ENCODE measurements at regions not wholly inside any gene's neighbourhood (a gene's known extent, or its start where the extent isn't known, plus 50 kb on each side); places are given as distances from the start of the nearest gene placed in this dataset.

DNA sequence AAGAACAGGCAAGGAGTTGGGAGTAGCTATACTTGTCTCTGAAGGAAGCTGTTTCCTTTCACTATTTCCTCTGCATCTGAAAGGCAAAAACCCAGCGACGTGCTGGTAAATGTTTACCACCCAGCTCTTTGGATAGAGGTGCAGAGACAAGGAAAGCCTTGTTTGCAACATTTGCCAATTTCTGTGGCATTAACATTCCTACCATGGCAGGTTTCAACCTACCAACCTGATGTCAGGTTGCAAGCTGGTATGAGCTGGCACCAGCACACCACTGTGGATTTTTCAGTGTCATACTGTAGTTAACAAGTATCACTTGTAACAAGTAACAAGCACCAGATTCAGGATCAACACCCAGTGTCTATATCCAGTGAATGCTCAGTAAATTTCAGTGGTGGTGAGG, 294.8 kb upstream of the TMPO start:
- no peak for TF ChIP-seq EZH2 (IDR thresholded peaks at IDR 0.05; ENCODE audit: borderline replicate concordance, insufficient read depth, low read depth, low read length, poor library complexity, severe bottlenecking)
- no peak for TF ChIP-seq CTCF (IDR thresholded peaks at IDR 0.05)
- Histone ChIP-seq H2AFZ (ENCODE audit: insufficient read depth, low read depth, low read length, poor library complexity, severe bottlenecking) (no peak overlapping the region), H3K36me3 (replicated peaks in 1 of 2; ENCODE audit: control extremely low read depth in 1 of 2, control insufficient read depth in 1 of 2, extremely low read depth in 1 of 2, insufficient read depth in 2 of 2, low read length in 1 of 2) (no peaks in the 10 kb centered on the region), H3K27me3 (replicated peaks in 1 of 4; ENCODE audit: control extremely low read depth in 1 of 4, control insufficient read depth in 3 of 4, insufficient read depth in 4 of 4, low read length in 3 of 4) (no peaks in the 10 kb centered on the region), H3K9me3 (ENCODE audit: control extremely low read depth in 1 of 3, control insufficient read depth in 2 of 3, insufficient read depth in 1 of 3, low read length in 2 of 3) (no peaks in the 10 kb centered on the region), H3K9ac (ENCODE audit: low read length) (no peak overlapping the region), H3K4me3 (ENCODE audit: control extremely low read depth in 1 of 5, extremely low read depth in 1 of 5, insufficient read depth in 1 of 5, low read depth in 2 of 5, low read length in 4 of 5) (no peak overlapping the region), H3K4me1 (ENCODE audit: control insufficient read depth in 2 of 2, insufficient read depth in 2 of 2, low read length in 2 of 2) (no peaks in the 10 kb centered on the region), H3K79me2 (ENCODE audit: control insufficient read depth, insufficient read depth, low read length) (no peaks in the 10 kb centered on the region), H3K4me2 (replicated peaks; ENCODE audit: low read depth, low read length, poor library complexity, severe bottlenecking) (no peak overlapping the region), H4K20me1 (ENCODE audit: control insufficient read depth, insufficient read depth, low read length, poor library complexity, severe bottlenecking) (no peaks in the 10 kb centered on the region), H3K27ac (ENCODE audit: low read length in 2 of 2) (no peak overlapping the region)
- WGBS (ENCODE audit: insufficient coverage) = 0% methylated on average over 2 of the region's 2 CpGs
- CTCF ChIA-PET = no interaction called here
- intact Hi-C loops (cut with micrococcal nuclease) = no loop called here
- Mint-ChIP-seq H3K27ac (no peak overlapping the region), H3K4me3 (no peak overlapping the region), H3K27me3 (peaks cover 26% of the 10 kb centered on the region), H3K9me3 (ENCODE audit: insufficient read depth) (no peaks in the 10 kb centered on the region), H3K4me1 (no peaks in the 10 kb centered on the region)
- ATAC-seq (ENCODE audit: low read depth) = no peak
- DNase-seq = no peak
- POLR2A ChIA-PET = no interaction called here

DNA sequence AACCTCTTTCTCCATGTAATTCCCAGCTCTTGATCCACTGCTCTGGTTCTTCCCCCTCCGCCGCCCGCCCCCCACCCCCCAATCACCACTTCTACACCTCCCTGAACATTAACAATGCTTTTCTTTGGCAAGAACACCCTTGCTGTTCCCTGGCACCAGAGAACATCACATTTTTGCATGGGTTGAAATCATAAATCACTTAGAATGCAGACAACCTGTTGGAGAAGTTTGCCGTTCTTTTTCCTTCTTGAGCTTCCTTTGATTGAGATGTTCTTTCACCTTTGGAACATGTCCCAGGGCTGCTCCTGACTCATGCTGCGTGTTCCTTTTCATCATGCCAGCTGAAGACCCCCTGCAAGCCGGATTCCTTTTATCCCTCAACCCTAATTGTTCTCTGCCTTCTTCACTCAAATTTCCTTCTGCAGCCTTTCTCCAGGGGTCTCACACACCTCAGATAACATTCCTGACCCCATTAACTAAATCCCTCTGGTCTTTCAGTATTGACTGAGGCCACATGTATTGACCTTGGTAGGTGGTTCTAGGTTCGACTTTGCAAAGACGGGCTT, 294.1 kb upstream of the TMPO start:
- Histone ChIP-seq H3K4me3 (ENCODE audit: control extremely low read depth in 1 of 5, extremely low read depth in 1 of 5, insufficient read depth in 1 of 5, low read depth in 2 of 5, low read length in 4 of 5) (no peak overlapping the region), H3K4me2 (replicated peaks; ENCODE audit: low read depth, low read length, poor library complexity, severe bottlenecking) (no peak overlapping the region), H3K9me3 (ENCODE audit: control extremely low read depth in 1 of 3, control insufficient read depth in 2 of 3, insufficient read depth in 1 of 3, low read length in 2 of 3) (no peaks in the 10 kb centered on the region), H2AFZ (ENCODE audit: insufficient read depth, low read depth, low read length, poor library complexity, severe bottlenecking) (no peak overlapping the region), H3K36me3 (replicated peaks in 1 of 2; ENCODE audit: control extremely low read depth in 1 of 2, control insufficient read depth in 1 of 2, extremely low read depth in 1 of 2, insufficient read depth in 2 of 2, low read length in 1 of 2) (no peaks in the 10 kb centered on the region), H3K27me3 (replicated peaks in 1 of 4; ENCODE audit: control extremely low read depth in 1 of 4, control insufficient read depth in 3 of 4, insufficient read depth in 4 of 4, low read length in 3 of 4) (no peaks in the 10 kb centered on the region), H3K79me2 (ENCODE audit: control insufficient read depth, insufficient read depth, low read length) (no peaks in the 10 kb centered on the region), H3K9ac (ENCODE audit: low read length) (no peak overlapping the region), H3K27ac (ENCODE audit: low read length in 2 of 2) (no peak overlapping the region), H4K20me1 (ENCODE audit: control insufficient read depth, insufficient read depth, low read length, poor library complexity, severe bottlenecking) (no peaks in the 10 kb centered on the region), H3K4me1 (ENCODE audit: control insufficient read depth in 2 of 2, insufficient read depth in 2 of 2, low read length in 2 of 2) (no peaks in the 10 kb centered on the region)
- DNase-seq (no peak), ATAC-seq (ENCODE audit: low read depth) (no peak)
- intact Hi-C loops (cut with micrococcal nuclease) = no loop called here
- CTCF ChIA-PET = no interaction called here
- Mint-ChIP-seq H3K4me3 (no peak overlapping the region), H3K4me1 (no peaks in the 10 kb centered on the region), H3K9me3 (ENCODE audit: insufficient read depth) (no peaks in the 10 kb centered on the region), H3K27ac (no peak overlapping the region), H3K27me3 (peaks cover 23% of the 10 kb centered on the region)
- POLR2A ChIA-PET = no interaction called here
- TF ChIP-seq CTCF (IDR thresholded peaks at IDR 0.05) (no peak), EZH2 (IDR thresholded peaks at IDR 0.05; ENCODE audit: borderline replicate concordance, insufficient read depth, low read depth, low read length, poor library complexity, severe bottlenecking) (no peak)
- WGBS (ENCODE audit: insufficient coverage) = 62% methylated on average over 3 of the region's 8 CpGs
